Keratinocyte (primary cell): ENCODE measurements at regions not wholly inside any gene's neighbourhood (a gene's known extent, or its start where the extent isn't known, plus 50 kb on each side); places are given as distances from the start of the nearest gene placed in this dataset.

ENCODE experiments used
- EZH2 ChIP-seq: IDR thresholded peaks from one replicate; pipeline ENCODE4 v1.6.1; 2012; ENCODE audit warnings: inconsistent platforms, mild to moderate bottlenecking, low read length, moderate library complexity
- TF ChIP-seq, protein P1 (sequence below), 3 experiments: IDR thresholded peaks in 1 of 3; conservative IDR thresholded peaks in 1 of 3; optimal IDR thresholded peaks in 1 of 3; 2 replicates in 2 of 3; 3 replicates in 1 of 3; pipeline versions ENCODE3 to v1.5.1; 2011; ENCODE audit warnings: low read length in 3 of 3, mild to moderate bottlenecking in 3 of 3, moderate library complexity in 2 of 3, control low read depth in 1 of 3, inconsistent platforms in 1 of 3; ENCODE audit not compliant: insufficient read depth in 2 of 3; ENCODE audit errors: extremely low read depth in 1 of 3

DNA sequence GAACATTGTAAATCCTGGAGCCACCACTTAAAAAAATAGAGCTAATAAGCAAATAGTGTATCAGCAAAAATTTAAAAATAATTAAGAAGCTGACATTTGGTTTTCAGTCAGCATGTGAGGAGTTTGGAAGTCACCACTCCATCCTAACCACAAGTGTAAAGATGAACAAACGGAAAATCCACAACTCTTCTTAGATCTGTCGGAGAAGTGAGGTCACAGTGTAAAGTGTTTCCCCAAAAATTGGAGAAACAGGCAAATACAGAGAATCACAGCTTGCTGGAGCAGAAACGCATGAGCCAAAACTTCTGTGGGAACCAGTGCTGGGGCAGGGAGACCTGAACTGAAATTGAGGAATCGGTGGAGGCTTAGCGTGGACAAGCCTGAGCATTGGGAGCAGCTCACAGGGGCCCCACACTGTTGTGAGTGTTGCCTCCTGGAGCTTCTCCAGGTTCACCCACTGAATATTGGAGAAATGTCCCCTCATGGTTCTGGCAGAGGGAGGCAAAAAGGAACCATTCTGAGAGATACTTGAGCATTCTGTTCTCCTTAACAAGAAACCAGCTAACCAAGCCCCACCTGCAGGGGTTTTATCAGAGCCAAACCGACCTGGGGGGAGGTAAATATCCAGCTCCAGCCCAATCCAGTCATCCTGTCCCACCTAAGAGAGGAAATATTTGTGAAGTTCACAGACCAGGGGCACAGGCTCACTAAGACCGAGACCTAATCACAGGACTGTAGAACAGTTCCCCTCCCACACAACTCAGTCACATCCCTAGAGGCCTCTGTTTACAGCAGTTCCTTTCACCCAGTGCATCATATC lies 192.0 kb downstream of the ERMARD start:
- no peak for TF ChIP-seq EZH2
- TF ChIP-seq, protein P1, sequence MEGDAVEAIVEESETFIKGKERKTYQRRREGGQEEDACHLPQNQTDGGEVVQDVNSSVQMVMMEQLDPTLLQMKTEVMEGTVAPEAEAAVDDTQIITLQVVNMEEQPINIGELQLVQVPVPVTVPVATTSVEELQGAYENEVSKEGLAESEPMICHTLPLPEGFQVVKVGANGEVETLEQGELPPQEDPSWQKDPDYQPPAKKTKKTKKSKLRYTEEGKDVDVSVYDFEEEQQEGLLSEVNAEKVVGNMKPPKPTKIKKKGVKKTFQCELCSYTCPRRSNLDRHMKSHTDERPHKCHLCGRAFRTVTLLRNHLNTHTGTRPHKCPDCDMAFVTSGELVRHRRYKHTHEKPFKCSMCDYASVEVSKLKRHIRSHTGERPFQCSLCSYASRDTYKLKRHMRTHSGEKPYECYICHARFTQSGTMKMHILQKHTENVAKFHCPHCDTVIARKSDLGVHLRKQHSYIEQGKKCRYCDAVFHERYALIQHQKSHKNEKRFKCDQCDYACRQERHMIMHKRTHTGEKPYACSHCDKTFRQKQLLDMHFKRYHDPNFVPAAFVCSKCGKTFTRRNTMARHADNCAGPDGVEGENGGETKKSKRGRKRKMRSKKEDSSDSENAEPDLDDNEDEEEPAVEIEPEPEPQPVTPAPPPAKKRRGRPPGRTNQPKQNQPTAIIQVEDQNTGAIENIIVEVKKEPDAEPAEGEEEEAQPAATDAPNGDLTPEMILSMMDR (optimal IDR thresholded peaks at IDR 0.05 in 1 of 3, IDR thresholded peaks at IDR 0.05 in 1 of 3, conservative IDR thresholded peaks at IDR 0.05 in 1 of 3; ENCODE audit: extremely low read depth in 1 of 3, insufficient read depth in 2 of 3, low read length in 3 of 3): no peak
